SIG-M5 treated with dmso at 0.1 percent for 504 hours (cell line): ENCODE measurements at regions not wholly inside any gene's neighbourhood (a gene's known extent, or its start where the extent isn't known, plus 50 kb on each side); places are given as distances from the start of the nearest gene placed in this dataset.

Experiments used
- DNase-seq: peaks from one replicate; lab custom pipeline; 2025; ENCODE audit not compliant: unreplicated experiment; lab: John Stamatoyannopoulos, UW

DNA sequence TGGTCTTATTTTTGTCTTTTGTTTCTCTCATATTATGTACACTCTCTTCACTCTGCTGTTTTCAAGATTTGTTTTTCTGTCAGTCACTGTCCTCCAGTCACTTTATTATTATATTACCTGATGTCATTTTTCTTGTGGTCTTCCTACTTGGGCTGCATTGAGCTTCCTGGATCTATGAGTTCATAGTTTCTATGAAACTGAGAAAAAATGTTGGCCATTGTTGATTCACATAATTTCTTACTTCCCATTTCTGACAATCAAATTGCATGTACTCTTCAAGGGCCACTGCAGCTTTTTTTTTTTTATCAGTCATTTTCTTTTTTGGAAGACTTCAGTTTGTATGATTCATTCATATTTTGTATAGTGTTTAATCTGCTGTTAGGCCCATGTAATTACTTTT lies 1180.6 kb upstream of the GBE1 start:
- no peak for DNase-seq

DNA sequence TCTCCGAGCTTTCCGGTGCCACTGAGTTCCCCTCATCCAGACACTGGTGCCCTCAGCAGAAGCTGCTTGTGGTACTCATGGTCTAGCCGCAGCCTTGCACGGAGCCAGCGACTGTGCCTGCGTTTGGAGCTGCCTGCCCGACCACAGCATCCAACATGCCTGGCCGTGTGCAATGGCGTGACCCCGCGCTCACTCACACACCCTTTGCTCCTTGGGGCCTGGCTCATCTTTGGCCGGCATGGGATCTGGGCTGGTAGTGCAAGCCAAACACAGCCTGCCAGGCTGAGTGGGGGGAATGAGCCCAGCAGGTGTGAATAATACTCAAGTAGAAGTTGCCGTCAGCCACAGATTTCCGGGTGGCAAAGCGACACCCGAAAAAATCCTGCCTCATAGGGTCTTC lies 1178.7 kb upstream of the GBE1 start:
- no peak for DNase-seq

DNA sequence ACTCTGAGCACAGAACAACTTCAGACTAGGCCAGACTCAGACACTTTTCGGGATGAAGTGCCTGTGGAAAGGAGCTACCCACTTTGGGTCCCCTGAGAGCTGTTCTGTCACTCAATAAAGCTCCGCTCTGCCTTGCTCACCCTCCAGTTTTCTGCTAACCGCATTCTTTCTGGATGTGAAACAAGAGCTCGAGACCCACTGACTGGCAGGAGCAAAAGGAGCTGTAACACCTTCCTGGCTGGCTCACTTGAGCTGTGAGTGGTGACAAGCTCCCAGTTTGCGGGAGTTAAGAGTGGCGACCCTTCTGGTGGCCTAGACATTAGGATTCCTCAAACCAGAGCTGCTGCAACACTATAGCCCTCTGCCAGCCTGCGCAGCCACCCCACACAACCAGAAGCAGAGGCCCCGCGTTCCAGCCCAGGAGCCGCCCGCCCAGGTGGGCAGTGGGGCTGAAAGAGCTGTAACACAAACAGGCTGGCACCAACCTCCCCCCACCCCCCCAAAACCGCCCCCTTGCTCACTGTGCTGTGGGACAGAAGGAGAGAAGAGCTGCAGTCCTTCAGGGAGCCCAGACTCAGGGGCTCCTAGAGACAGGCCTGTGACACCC lies 1178.1 kb upstream of the GBE1 start:
- DNase-seq = no peak

DNA sequence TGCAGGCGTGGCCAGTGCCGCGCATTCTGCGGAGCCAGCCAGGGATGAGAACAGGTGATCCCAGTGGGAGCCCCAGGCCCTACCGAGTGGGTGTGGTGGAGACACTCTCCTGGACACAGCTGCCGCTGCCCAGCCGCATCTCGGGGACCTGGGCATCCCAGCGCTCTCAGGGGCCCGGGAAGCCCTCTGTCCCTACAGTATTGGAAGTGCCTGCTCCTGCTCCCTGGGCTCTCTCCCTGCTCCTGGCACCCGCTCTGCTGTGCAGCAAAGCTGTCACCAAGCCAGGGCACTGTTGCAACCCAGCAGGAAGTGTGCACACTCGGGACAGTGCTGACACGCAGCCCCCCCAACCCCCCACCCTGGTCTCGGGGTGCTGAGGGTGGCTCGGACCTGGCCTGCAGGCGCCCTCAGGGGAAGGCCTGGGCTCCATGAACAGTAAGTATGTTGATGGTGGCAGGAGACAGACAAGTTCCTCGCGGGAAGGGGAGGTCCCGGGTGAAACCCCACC lies 1177.4 kb upstream of the GBE1 start:
- no peak for DNase-seq

DNA sequence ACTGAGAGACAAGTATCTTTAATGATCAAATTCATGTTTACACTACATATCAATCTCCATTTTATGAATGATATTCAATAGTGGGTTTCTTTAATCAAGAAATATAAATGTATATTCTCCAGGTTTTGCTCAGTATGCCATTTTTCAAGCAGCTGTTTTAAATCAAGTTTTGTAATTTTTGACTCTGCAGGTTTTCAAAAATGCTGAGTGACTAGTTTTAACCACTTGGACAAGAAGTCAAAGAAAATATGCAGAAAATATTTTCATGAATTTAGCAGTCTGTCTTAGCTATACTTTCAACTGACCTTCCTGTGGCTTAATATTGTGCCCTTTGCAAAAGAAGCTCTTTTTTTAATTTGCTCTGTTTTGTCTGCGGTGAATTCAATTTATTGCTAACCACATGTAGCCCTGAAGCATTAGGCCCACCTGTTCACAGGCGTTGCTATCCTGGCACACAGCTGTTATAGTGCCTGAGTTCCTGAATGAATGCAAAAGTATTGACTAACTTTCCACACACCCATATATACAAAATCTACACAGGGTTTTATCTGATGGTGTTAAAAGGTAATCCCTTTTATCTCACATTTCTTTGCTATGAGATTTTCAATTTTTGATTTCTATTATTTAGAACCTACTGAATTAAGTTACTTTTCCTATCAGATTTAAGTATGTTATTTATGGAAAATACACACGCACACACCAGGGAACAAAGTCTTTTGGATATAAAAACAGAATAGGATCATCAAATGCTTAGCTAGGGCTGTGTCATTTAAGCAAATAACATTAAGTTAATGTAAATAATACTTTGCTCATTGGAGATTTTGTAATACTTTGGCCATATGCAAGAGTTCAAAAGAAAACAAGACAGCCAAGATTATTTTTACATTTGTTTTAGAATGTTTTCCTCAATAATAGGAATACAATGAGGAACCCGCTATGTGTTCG lies 1166.1 kb upstream of the GBE1 start:
- no peak for DNase-seq

DNA sequence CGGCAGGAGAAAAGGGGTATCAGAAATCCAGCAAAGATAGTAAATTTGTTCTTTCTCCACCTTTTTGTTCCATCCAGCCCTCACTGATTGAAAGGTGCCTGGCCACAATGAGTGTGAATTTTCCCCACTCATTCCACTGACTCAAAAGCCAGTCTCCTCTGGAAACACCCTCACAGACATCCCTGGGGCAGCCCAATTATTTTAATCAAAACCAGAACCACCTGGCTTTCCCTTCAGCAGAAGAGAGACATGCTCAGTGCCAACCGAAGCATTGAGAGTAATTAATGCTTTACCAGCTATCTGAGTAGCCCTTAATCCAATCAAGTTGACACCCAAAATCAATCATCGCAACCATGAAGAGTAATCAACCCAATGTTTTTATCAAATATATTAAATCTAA lies 1129.6 kb upstream of the GBE1 start:
- DNase-seq = no peak

DNA sequence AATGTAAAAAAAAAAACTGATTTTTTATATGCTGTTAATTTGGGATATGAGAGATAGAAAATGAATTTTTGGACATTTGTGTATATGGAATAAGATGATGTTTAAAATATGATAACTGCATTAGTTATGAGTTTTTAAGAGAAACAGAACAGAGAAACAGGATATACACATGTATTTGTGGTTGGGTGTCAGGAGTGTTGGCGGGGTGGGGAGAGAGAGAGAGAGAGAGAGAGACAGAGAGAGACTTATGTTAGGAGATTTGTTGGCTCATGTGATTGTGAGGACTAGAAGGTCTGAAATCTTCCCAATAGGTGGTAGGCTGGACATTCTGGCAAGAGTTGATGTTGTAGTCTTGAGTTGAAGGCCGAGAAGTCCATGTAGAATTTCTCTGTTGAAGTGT lies 1121.6 kb upstream of the GBE1 start:
- DNase-seq = no peak

DNA sequence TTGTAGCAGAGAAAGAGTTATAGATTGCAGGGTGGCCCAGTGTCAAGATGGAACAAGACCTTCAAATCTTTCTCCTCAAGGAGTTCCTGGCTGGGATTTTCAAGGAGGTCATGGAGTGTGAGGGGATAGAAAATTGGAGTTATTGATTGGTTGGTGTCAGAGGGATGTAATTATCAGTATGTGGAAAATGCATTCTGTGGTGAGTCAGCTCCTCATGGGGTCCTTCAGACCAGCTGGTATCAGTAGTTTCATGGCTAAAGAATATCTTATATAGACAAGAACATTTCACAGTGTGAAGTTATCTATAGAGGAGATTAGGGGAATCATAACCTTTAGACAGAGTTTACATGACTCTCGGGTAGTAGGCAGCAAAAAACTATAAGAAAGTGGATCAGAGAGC lies 1114.0 kb upstream of the GBE1 start:
- no peak for DNase-seq

DNA sequence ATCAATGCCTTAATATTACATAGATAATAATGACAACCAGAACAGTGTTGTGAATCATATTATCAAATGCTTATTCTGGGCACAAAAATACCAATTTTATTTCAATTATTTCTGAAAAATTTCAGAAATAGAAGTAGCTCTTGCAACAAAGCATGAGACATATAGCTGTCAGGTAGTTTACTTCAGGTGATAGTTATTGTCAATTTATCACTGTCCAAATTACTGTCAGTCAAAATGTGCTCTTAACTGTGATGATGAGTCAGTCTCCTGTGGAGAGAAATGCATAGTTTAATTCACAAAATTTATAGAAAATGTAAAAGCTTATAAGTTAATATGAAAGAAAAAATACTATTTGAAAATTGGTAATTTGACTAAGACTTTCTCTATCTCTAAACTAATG lies 1078.4 kb upstream of the GBE1 start:
- no peak for DNase-seq

DNA sequence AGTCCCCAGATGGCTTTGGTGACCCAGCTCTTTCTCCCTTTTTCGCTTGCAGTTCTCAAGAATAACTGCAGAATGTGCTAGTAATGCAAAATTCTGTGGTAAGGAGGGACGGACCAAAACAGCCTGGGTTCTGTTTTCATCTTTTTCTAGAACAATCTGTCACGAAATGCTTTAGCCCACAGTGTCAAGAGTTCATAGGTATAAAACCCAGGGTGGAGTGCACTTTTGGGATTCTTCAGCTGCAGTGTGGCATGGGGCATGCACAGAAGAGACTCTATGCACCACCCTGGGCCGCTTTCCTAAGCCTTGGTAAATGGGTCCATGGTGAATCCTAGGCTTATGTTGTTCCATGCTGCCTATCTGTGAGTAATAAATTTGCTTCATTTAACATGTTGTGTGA lies 1072.7 kb upstream of the GBE1 start:
- no peak for DNase-seq

DNA sequence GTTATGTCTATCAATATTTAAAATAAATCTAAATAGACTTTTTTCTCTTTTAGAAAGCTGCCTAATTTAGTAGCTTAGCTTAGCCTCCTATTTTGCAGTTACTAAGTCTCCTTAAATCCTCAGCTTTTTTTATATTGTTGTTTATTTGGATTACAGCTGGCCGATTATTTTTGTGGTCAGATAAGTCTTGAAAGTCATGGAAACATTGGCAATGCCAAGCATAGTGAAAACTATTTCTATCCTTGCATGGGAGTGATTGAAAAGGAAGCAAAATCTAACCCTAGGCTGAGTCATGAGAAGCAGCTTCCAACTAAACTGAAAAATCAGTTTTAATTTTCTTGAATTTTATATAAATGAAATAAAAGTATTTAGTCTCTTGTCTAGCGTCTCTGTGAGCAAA lies 1063.0 kb upstream of the GBE1 start:
- no peak for DNase-seq

DNA sequence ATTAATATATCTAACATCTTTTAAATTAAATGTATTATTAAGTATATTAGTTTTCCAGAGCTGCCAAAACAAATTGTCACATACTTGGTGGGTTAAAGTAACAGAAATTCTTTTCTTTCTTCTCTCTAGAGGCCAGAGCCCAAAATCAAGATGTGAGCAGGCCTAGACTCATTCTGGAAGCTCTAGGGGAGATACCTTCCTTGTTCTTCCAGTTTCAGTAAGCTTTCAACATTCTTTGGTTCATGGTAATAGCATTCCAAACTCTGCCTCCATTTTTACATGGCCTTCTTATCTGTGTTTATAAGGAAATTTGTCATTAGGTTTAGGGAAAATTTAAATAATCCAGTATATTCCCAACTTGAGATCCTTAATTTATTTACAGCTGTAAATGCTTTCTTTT lies 1054.6 kb upstream of the GBE1 start:
- DNase-seq = no peak

DNA sequence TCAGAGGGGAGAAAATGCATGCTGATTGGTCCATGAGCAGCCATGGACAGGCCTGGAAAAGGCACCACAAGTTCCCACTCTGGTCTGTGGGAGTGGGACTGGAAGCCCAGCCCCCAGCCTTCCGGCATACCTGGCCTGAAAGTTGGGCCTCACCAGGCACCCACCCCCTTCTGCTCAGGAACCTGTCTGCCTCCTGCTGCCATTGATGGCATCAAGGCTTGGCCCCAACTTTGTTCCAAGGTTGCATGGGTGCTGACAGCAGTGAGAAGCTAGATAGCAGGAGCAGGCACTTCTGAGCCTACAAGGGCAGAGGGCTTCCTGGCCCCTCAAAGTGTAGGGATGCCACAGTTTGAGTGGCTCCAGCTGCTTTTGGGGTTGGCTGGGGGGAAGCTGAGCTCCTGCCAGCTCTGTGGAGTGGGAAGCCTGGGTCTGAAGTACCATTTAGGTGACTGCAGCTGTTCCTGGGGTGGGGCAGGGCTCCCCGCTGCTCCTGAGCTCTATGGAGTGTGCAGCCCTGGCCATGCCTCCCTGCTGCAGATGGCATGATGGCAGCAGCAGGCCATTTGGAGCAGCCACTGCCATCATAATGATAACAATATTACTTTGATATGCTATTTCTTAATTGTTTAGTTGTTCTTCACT lies 1054.1 kb upstream of the GBE1 start:
- DNase-seq = no peak

DNA sequence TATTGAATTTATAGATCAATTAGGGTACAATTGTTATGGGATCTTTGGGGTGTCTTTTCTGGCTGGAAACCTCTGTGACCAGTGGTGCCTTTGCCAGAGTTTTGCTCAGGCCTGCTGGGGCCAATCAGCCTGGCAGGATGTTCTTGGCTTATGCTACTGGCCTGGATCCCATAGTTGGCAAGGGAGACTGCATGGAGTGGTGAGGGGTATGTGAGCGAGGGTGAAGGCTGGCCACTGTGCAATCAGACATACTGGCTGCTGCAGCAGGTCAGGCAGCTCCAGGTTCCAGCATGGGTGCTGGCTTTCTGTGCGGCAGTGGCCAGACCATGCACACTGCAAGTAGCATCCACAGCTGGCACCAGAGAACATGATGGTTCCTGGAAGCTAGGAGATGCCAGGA lies 1053.2 kb upstream of the GBE1 start:
- no peak for DNase-seq

DNA sequence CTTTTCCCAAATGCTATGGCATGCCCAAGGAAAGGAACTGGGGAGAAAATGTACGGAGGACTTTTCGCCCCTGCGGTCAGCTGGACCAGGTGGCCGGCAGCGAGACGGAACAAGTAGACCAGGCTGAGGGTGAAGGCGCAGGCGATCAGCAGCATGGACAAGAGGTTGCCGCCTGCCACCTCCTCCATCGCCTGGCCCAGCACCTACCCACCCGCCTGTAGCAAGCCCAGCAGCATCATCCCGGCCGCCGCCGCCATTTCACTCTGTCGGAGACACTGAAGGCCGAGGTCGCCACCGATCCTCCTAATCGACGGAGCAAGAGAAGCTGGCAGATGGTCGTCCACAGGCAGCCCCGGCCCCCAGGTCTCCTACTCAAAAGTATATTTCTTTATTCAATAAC lies 1046.3 kb upstream of the GBE1 start:
- DNase-seq = no peak

DNA sequence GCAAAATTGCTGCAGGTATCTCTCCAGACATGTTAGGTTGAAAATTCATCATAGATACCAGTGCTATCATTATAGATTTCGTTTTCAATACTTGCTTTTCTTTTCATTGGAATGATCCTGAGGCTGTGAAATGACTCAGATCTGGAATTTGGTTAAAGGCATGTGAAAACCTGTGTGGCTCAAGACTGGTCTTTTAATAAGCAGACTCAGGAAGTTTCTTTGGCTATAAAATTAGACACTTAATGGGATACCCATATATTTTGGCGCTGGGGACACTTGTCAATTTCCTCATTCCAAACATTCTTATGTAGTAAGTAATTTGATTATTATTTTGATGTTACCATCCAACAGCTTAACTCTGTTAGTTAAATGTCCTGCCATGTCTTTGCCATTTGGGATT lies 1041.1 kb upstream of the GBE1 start:
- no peak for DNase-seq

DNA sequence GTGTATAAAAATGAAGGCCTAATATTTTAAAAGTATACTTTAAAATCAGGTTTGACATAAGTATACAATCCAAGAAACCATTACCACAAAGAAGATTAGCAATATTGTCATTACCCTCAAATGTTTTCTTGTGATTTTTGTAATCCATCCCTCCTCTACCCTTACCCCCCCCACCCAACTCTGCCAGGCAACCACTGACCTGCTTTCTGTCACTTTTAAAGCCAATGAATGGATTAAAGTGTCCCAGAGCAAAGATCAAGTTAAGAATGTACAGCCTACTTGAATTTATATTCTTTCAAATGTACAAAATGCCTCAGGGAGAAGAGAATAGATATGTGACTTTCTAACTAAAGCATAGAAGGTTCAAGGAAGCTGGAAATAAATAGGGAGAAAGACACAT lies 1038.8 kb upstream of the GBE1 start:
- no peak for DNase-seq

DNA sequence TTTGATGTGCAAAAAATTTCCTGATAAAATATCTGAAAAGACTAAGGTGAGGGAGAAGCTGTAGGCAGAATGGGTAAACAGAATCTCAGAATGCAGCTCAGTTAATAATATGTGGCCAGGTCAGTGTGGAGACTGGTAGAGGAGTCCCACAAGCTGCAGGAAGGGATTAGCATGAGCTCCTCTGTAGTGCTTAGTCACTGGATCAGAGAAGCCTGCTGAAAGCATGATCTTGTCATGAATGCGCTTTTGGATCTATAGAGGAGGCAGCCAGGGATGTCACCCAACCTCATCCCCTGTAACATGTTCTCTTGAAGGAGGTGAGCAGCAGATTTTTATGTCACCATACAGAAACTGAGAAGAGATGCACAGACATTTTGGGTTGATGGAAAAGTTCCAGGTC lies 1035.3 kb upstream of the GBE1 start:
- no peak for DNase-seq

DNA sequence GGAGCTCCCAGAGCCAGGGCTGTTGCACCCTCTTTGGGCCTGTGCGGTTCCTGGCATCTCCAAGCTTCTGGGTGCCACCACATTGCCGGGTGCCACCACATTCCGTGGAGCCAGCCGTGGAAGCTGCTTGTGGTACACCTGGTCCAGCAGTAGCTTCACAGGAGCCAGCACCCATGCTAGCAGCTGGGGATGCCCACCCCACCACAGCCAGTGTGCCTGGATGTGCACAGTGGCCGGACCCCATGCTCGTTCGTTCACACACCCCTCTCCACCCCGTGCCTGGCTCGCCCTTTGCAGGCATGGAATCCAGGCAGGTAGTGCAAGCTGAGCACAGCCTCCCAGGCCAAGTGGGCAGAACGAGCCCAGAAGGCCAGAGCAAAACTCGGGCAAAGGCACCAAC lies 1029.8 kb upstream of the GBE1 start:
- no peak for DNase-seq

DNA sequence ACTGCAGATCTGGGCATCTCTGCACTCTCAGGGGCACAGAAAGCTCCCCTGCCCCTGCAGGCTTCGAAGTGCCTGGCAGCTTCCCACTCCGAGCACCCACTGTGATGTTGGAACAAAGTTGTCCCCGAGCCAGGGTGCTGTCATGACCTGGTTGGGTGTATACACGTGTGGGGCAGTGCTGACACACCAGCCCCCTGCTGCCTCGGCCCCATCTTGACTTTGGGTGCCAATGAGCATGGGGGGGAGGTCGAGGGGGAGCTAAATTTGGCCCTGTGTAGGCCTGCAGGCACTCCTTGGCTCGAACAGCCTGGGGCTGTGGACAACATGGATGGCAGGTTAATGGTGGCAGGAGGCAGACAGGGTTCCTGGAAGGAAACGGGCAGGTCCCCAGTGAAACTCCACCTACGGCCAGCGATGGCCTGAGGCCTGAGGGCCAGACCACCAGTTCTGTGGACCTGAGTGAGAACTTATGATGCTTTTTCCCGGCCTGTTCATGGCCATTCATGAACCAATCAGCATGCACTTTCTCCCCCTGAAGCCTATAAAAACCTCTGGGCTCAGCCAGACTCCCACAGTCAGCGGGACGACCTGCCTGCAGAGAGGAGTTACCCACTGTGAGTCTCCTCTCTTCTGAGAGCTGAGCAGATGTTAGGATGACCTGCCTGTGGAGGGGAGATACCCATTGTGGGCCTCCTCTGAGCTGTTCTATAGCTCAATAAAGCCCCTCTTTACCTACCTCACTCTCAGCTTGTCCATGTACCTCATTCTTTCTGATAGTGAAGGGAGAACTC lies 1029.1 kb upstream of the GBE1 start:
- DNase-seq = no peak

DNA sequence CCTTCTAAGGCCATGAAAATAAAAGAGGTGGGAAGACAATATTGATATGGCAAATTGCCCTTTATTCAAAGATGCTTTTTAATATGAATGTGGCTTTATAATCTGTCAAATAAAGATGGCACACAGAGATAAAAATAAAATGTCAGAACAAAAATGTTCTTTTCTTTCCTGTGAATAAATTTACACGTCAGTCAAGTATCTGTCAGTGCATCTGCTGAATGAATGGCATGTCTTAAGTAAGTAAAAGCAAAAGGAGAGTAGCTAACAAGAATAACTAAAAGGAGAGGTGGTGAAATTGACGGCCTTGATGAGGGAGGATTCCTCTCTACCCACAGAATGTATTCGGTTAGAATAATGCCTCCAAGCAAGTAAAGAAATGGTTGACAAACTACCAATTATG lies 1021.7 kb upstream of the GBE1 start:
- no peak for DNase-seq
